Gastroesophageal sphincter (tissue), 4 donors: ENCODE measurements at regions not wholly inside any gene's neighbourhood (a gene's known extent, or its start where the extent isn't known, plus 50 kb on each side); places are given as distances from the start of the nearest gene placed in this dataset.

ENCODE experiments used
- ATAC-seq: fragments of 150-250 bp; one replicate; pipeline ENCODE4 v1.9.1; 2016; ENCODE audit warnings: mild to moderate bottlenecking, moderate library complexity
- H3K27ac ChIP-seq, 4 donors: fragments of 200-600 bp; sonication (generic) in 3 of 4; 1 replicate in 3 of 4; 2 replicates in 1 of 4; pipeline ENCODE4 v1.5.1; 2016 to 2019
- H3K27me3 ChIP-seq: fragments of 200-600 bp; sonication (generic); one replicate; pipeline ENCODE4 v1.5.1; 2019
- H3K36me3 ChIP-seq, 2 donors: fragments of 200-600 bp; sonication (generic); one replicate each; pipeline ENCODE4 v1.5.1; 2019; ENCODE audit warnings: control low read depth in 1 of 2
- H3K4me1 ChIP-seq, 3 donors: fragments of 200-600 bp; sonication (generic); 1 replicate in 2 of 3; 2 replicates in 1 of 3; pipeline ENCODE4 v1.5.1; 2016 to 2019; ENCODE audit warnings: control low read depth in 2 of 3
- H3K4me3 ChIP-seq, 2 donors: fragments of 200-600 bp; sonication (generic); one replicate each; pipeline ENCODE4 v1.5.1; 2019; ENCODE audit warnings: mild to moderate bottlenecking in 1 of 2, moderate library complexity in 1 of 2
- H3K9me3 ChIP-seq, 3 donors: fragments of 200-600 bp; sonication (generic); one replicate each; pipeline ENCODE4 v1.5.1; 2017 to 2019; ENCODE audit warnings: control low read depth in 2 of 3
- EP300 ChIP-seq: sonication (generic); formaldehyde crosslinking; IDR thresholded peaks from one replicate; pipeline ENCODE4 v1.6.1; 2017; ENCODE audit warnings: antibody characterized with exemption, mild to moderate bottlenecking
- POLR2A ChIP-seq, 2 donors: fragments of 450-650 bp; IDR thresholded peaks; one replicate each; pipeline ENCODE4 v1.6.1; 2017; ENCODE audit warnings: antibody characterized with exemption in 2 of 2, mild to moderate bottlenecking in 2 of 2, moderate library complexity in 1 of 2
- POLR2AphosphoS5 ChIP-seq: sonication (generic); formaldehyde crosslinking; IDR thresholded peaks from one replicate; pipeline ENCODE4 v1.6.1; 2017; ENCODE audit warnings: antibody characterized with exemption
- WGBS, 2 donors: methylation state at CpG; one replicate each; pipeline ENCODE4 v1.1.5; 2018; ENCODE audit warnings: low coverage in 1 of 2; 5-methylcytosine and 5-hydroxymethylcytosine counted together
- TF ChIP-seq, protein P1 (sequence below), 4 experiments: fragments of 200-600 bp in 2 of 4; fragments of 450-650 bp in 2 of 4; sonication (generic) in 1 of 4; IDR thresholded peaks; one replicate each; pipeline ENCODE4 v1.5.1; 2017 to 2019; ENCODE audit warnings: antibody characterized with exemption in 4 of 4, mild to moderate bottlenecking in 2 of 4, moderate library complexity in 2 of 4

DNA sequence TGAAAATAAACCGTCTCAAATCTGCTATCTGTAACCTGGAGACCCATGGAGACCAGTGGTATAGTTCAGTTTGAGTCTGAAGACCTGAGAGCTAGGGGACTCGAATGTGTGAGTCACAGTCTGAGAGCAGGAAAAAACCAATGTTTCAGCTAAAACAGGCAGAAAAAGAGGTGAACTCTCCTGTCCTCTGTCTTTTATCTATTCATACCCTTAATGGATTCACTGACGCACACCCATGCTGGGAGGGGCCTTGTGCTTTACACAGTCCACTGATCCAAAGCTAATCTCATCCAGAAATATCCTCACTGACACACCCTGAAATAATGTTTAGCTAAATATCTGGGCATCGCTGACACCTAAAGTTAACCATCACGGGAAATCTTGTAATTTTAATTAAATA is 297.9 kb downstream of the GPM6A start:
- no peaks in the 10 kb centered on the region for H3K4me1 ChIP-seq
- H3K4me3 ChIP-seq = no peak overlapping the region
- H3K27me3 ChIP-seq = no peaks in the 10 kb centered on the region
- 74 to 79% methylated on average over 5 of the region's 5 CpGs for whole genome bisulfite sequencing, 2 donors
- ATAC-seq = no peak
- no peak overlapping the region for H3K27ac ChIP-seq
- H3K36me3 ChIP-seq = no peaks in the 10 kb centered on the region
- TF ChIP-seq EP300 = no peak
- no peaks in the 10 kb centered on the region for H3K9me3 ChIP-seq

DNA sequence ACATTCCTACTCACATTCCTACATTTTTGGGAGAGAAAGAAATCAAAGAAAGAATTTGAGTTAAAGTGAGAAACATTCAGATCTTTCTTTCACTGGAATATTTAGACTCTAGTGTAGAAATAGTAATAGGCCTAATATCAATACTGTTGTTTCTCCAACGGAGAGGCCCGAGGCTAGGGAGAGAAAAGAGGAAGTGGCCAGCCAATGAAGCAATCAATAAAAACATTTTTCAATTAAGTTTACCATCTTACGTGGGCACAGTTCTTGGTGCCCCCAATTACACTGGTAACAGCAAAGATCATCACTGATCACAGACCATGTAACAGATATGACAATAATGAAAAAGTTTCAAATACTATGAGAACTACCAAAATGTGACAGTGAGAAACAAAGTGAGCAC is 281.4 kb downstream of the GPM6A start:
- WGBS, 2 donors = 62 to 85% methylated on average over 3 of the region's 3 CpGs
- TF ChIP-seq POLR2AphosphoS5 (no peak), EP300 (no peak), POLR2A (IDR thresholded peaks at IDR 0.05) (no peak)
- TF ChIP-seq, protein P1, sequence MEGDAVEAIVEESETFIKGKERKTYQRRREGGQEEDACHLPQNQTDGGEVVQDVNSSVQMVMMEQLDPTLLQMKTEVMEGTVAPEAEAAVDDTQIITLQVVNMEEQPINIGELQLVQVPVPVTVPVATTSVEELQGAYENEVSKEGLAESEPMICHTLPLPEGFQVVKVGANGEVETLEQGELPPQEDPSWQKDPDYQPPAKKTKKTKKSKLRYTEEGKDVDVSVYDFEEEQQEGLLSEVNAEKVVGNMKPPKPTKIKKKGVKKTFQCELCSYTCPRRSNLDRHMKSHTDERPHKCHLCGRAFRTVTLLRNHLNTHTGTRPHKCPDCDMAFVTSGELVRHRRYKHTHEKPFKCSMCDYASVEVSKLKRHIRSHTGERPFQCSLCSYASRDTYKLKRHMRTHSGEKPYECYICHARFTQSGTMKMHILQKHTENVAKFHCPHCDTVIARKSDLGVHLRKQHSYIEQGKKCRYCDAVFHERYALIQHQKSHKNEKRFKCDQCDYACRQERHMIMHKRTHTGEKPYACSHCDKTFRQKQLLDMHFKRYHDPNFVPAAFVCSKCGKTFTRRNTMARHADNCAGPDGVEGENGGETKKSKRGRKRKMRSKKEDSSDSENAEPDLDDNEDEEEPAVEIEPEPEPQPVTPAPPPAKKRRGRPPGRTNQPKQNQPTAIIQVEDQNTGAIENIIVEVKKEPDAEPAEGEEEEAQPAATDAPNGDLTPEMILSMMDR (IDR thresholded peaks at IDR 0.05) = no peak
- H3K27ac ChIP-seq = no peak overlapping the region
- H3K9me3 ChIP-seq = peaks cover 0 to 9% (median 0%) of the 10 kb centered on the region in 3 donors
- H3K4me1 ChIP-seq = no peaks in the 10 kb centered on the region
- ATAC-seq = no peak
- H3K27me3 ChIP-seq = no peaks in the 10 kb centered on the region
- no peak overlapping the region for H3K4me3 ChIP-seq
- H3K36me3 ChIP-seq = no peaks in the 10 kb centered on the region

DNA sequence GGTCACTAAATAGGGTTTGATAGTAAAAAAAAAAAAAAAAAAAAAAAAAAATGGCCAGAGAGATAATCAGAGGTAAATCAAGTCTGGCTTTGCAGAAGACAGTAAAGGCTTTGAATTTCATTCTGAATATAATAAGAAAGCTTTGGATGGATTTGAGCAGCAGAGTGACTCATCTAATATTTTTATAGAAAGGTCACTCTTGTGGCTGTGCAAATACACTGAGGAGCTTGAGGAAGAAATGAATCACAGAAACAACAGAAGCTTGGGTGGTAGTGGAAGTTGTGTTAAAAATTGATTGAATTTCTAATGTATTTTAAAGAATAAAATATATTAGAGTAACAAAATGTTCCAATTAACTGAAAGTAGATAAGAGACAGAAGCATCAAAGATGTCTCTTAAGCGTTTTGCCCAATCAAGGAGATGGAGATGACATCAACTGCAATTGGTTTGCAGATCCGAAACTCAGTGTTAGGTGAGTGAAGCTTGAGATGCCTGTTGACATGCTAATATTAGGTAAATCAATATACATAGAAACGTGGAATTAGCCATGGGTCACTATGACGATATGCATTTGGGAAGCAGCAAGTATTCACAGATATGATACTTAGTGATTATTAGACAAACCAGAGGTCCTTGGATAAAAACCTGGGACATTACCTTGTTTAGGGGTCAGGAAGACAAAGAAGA is 280.5 kb downstream of the GPM6A start:
- no peaks in the 10 kb centered on the region for H3K36me3 ChIP-seq
- H3K27me3 ChIP-seq = no peaks in the 10 kb centered on the region
- TF ChIP-seq, protein P1 (IDR thresholded peaks at IDR 0.05) = no peak
- TF ChIP-seq POLR2A (IDR thresholded peaks at IDR 0.05) = no peak
- no peak for TF ChIP-seq POLR2AphosphoS5
- no peak for TF ChIP-seq EP300
- no peaks in the 10 kb centered on the region for H3K4me1 ChIP-seq
- 84 to 85% methylated on average over 4 of the region's 4 CpGs for WGBS, 2 donors
- ATAC-seq = no peak
- no peak overlapping the region for H3K4me3 ChIP-seq
- peaks cover 0 to 9% (median 0%) of the 10 kb centered on the region in 3 donors for H3K9me3 ChIP-seq
- H3K27ac ChIP-seq = no peak overlapping the region

GRCh38 chr4:175536852-175537453 is 275.1 kb downstream of the GPM6A start:
- H3K9me3 ChIP-seq = peaks cover 0 to 15% (median 0%) of the 10 kb centered on the region in 3 donors
- no peak overlapping the region for H3K27ac ChIP-seq
- H3K36me3 ChIP-seq = no peaks in the 10 kb centered on the region
- ATAC-seq = no peak
- no peaks in the 10 kb centered on the region for H3K4me1 ChIP-seq
- H3K4me3 ChIP-seq = no peak overlapping the region
- 30 to 41% methylated on average over 5 to 6 of the region's 6 CpGs for WGBS, 2 donors
- no peak for TF ChIP-seq EP300
- no peak for TF ChIP-seq POLR2AphosphoS5
- TF ChIP-seq, protein P1 (IDR thresholded peaks at IDR 0.05) = peak in 3 of 4 experiments; percentile 30 to 55 (median 39)
- TF ChIP-seq POLR2A (IDR thresholded peaks at IDR 0.05) = no peak
- no peaks in the 10 kb centered on the region for H3K27me3 ChIP-seq

- no peaks in the 10 kb centered on the region for H3K27me3 ChIP-seq
- TF ChIP-seq POLR2A (IDR thresholded peaks at IDR 0.05) (no peak), POLR2AphosphoS5 (no peak), EP300 (no peak)
- TF ChIP-seq, protein P1 (IDR thresholded peaks at IDR 0.05) = no peak
- ATAC-seq = no peak
- H3K4me3 ChIP-seq = no peak overlapping the region
- no peak overlapping the region for H3K27ac ChIP-seq
- no peaks in the 10 kb centered on the region for H3K36me3 ChIP-seq
- H3K4me1 ChIP-seq = peaks cover 0 to 6% (median 0%) of the 10 kb centered on the region in 3 donors
- WGBS, 2 donors = 71 to 89% methylated on average over 2 of the region's 2 CpGs
- peaks cover 0 to 10% (median 0%) of the 10 kb centered on the region in 3 donors for H3K9me3 ChIP-seq
Observed at GRCh38 chr4:175539498-175539897, 272.6 kb downstream of the GPM6A start.
